NCI-H226 (cell line): ENCODE measurements at regions not wholly inside any gene's neighbourhood (a gene's known extent, or its start where the extent isn't known, plus 50 kb on each side); places are given as distances from the start of the nearest gene placed in this dataset.

ENCODE experiments used
- DNase-seq: peaks from one replicate; pipeline ENCODE4 v3.0.0-alpha.2; 2015

- DNase-seq = no peak
Observed at GRCh38 chr2:37868866-37869265, 56.2 kb upstream of the RMDN2 start.

GRCh38 chr2:37869304-37869703 is 55.8 kb upstream of the RMDN2 start:
- DNase-seq = no peak

- no peak for DNase-seq
Observed at GRCh38 chr2:37869771-37870170, 55.3 kb upstream of the RMDN2 start.

- DNase-seq = no peak
Observed at GRCh38 chr2:37870829-37871228, 54.3 kb upstream of the RMDN2 start.

GRCh38 chr2:37871456-37872191 is 53.5 kb upstream of the RMDN2 start:
- DNase-seq = peak; percentile 54

GRCh38 chr2:37872192-37872750 is 52.8 kb upstream of the RMDN2 start:
- no peak for DNase-seq

GRCh38 chr2:37873229-37873628 is 51.9 kb upstream of the RMDN2 start:
- no peak for DNase-seq

GRCh38 chr2:37873749-37874330 is 51.2 kb upstream of the RMDN2 start:
- no peak for DNase-seq

- no peak for DNase-seq
Observed at GRCh38 chr2:37874470-37874869, 50.6 kb upstream of the RMDN2 start.
